ENCODE measurements at regions not wholly inside any gene's neighbourhood (a gene's known extent, or its start where the extent isn't known, plus 50 kb on each side); places are given as distances from the start of the nearest gene placed in this dataset.
"Not testable (repeated sequence)": the region's sequence is repeated elsewhere in the genome, so short reads cannot be mapped to it uniquely, and the experiment has no call there.

- H3F3A ChIP-seq (ENCODE audit: low read depth): no peaks in the 10 kb centered on the region
- H3K9me2 ChIP-seq (replicated peaks; ENCODE audit: low read depth, low read length): no peaks in the 10 kb centered on the region
- H3K79me2 ChIP-seq (ENCODE audit: insufficient read depth, low read length): no peaks in the 10 kb centered on the region
- no peaks in the 10 kb centered on the region for H3K36me3 ChIP-seq (ENCODE audit: insufficient read depth, low read length)
- no peak overlapping the region for H3K4me3 ChIP-seq (ENCODE audit: low read length, poor library complexity, severe bottlenecking)
- no peaks in the 10 kb centered on the region for H3K27me3 ChIP-seq (ENCODE audit: insufficient read depth, low read length, poor library complexity, severe bottlenecking)
- TF ChIP-seq EZH2phosphoT487 (IDR thresholded peaks at IDR 0.05; ENCODE audit: borderline replicate concordance) (no peak), CTCF (conservative IDR thresholded peaks at IDR 0.05; ENCODE audit: low read length) (no peak)
- H3K4me2 ChIP-seq (ENCODE audit: low read depth, low read length, poor library complexity, severe bottlenecking): no peak overlapping the region
- no peaks in the 10 kb centered on the region for H3K4me1 ChIP-seq (ENCODE audit: insufficient read depth, low read length, poor library complexity, severe bottlenecking)
- no peak overlapping the region for H3K9ac ChIP-seq (ENCODE audit: low read depth, low read length, poor library complexity, severe bottlenecking)
- H4K20me1 ChIP-seq (ENCODE audit: insufficient read depth, low read length, poor library complexity, severe bottlenecking): no peaks in the 10 kb centered on the region
- H3K9me3 ChIP-seq (ENCODE audit: insufficient read depth, low read depth, low read length): no peaks in the 10 kb centered on the region
- H2AFZ ChIP-seq (ENCODE audit: low read length): no peak overlapping the region
Measured at GRCh38 chr2:66156171-66156570, 278.8 kb upstream of the MEIS1 start.

DNA sequence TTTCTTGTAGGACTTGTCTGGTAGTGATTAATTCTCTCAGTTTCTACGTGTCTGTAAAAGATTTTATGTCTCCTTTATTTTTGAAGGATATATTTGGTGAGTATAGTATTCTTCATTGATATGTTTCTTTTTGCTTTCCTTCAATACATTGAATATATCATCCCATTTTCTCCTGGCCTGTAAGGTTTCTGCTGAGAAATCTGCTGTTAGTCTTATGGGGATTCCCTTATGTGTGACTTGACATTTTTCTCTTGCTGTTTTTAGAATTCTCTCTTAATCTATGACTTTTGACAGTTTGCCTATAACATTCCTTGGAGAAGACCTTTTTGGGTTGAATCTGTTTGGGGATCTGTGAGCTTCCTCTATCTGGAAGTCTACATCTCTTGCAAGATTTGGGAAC lies 281.0 kb upstream of the MEIS1 start:
- no peaks in the 10 kb centered on the region for H3K9me2 ChIP-seq (replicated peaks; ENCODE audit: low read depth, low read length)
- TF ChIP-seq CTCF (conservative IDR thresholded peaks at IDR 0.05; ENCODE audit: low read length) (no peak), EZH2phosphoT487 (IDR thresholded peaks at IDR 0.05; ENCODE audit: borderline replicate concordance) (no peak)
- no peaks in the 10 kb centered on the region for H3K36me3 ChIP-seq (ENCODE audit: insufficient read depth, low read length)
- no peaks in the 10 kb centered on the region for H4K20me1 ChIP-seq (ENCODE audit: insufficient read depth, low read length, poor library complexity, severe bottlenecking)
- H3K9ac ChIP-seq (ENCODE audit: low read depth, low read length, poor library complexity, severe bottlenecking): no peak overlapping the region
- no peaks in the 10 kb centered on the region for H3F3A ChIP-seq (ENCODE audit: low read depth)
- H3K27me3 ChIP-seq (ENCODE audit: insufficient read depth, low read length, poor library complexity, severe bottlenecking): no peaks in the 10 kb centered on the region
- H3K4me1 ChIP-seq (ENCODE audit: insufficient read depth, low read length, poor library complexity, severe bottlenecking): no peaks in the 10 kb centered on the region
- no peak overlapping the region for H2AFZ ChIP-seq (ENCODE audit: low read length)
- H3K9me3 ChIP-seq (ENCODE audit: insufficient read depth, low read depth, low read length): no peaks in the 10 kb centered on the region
- no peak overlapping the region for H3K4me2 ChIP-seq (ENCODE audit: low read depth, low read length, poor library complexity, severe bottlenecking)
- no peak overlapping the region for H3K4me3 ChIP-seq (ENCODE audit: low read length, poor library complexity, severe bottlenecking)
- H3K79me2 ChIP-seq (ENCODE audit: insufficient read depth, low read length): no peaks in the 10 kb centered on the region

DNA sequence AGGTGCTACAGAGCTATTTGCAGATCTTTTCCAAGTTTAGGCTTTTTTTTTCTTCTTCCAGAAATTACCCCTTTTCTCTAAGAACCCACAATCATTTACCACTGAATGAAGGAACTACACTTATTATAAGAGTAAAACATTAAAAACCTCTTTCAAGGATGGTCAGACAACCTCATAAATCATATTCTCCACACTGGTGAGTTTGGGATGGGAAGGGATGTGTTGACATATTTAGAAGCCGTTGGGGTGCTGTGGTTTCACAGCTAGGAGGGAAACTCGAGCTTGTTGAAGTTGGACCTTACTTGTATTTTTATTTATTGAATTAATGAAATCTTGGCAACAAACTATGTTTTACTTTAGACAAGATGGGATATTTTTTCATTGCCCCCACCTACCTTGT lies 289.4 kb upstream of the MEIS1 start:
- no peaks in the 10 kb centered on the region for H3K9me3 ChIP-seq (ENCODE audit: insufficient read depth, low read depth, low read length)
- H3K9me2 ChIP-seq (replicated peaks; ENCODE audit: low read depth, low read length): no peaks in the 10 kb centered on the region
- no peak for TF ChIP-seq CTCF (conservative IDR thresholded peaks at IDR 0.05; ENCODE audit: low read length)
- no peak for TF ChIP-seq EZH2phosphoT487 (IDR thresholded peaks at IDR 0.05; ENCODE audit: borderline replicate concordance)
- H3F3A ChIP-seq (ENCODE audit: low read depth): no peaks in the 10 kb centered on the region
- H3K9ac ChIP-seq (ENCODE audit: low read depth, low read length, poor library complexity, severe bottlenecking): no peak overlapping the region
- no peaks in the 10 kb centered on the region for H3K79me2 ChIP-seq (ENCODE audit: insufficient read depth, low read length)
- H3K4me2 ChIP-seq (ENCODE audit: low read depth, low read length, poor library complexity, severe bottlenecking): no peak overlapping the region
- no peaks in the 10 kb centered on the region for H3K4me1 ChIP-seq (ENCODE audit: insufficient read depth, low read length, poor library complexity, severe bottlenecking)
- H4K20me1 ChIP-seq (ENCODE audit: insufficient read depth, low read length, poor library complexity, severe bottlenecking): no peaks in the 10 kb centered on the region
- H2AFZ ChIP-seq (ENCODE audit: low read length): no peak overlapping the region
- H3K4me3 ChIP-seq (ENCODE audit: low read length, poor library complexity, severe bottlenecking): no peak overlapping the region
- no peaks in the 10 kb centered on the region for H3K27me3 ChIP-seq (ENCODE audit: insufficient read depth, low read length, poor library complexity, severe bottlenecking)
- H3K36me3 ChIP-seq (ENCODE audit: insufficient read depth, low read length): no peaks in the 10 kb centered on the region

- H3K4me1 ChIP-seq (ENCODE audit: insufficient read depth, low read length, poor library complexity, severe bottlenecking); H2AFZ ChIP-seq (ENCODE audit: low read length); H3K9me2 ChIP-seq (replicated peaks; ENCODE audit: low read depth, low read length): not testable (repeated sequence)
Measured at GRCh38 chr2:66144324-66144723, 290.6 kb upstream of the MEIS1 start.

More at GRCh38 chr2:66144324-66144723, 290.6 kb upstream of the MEIS1 start:
- not testable (repeated sequence) for H3K4me2 ChIP-seq (ENCODE audit: low read depth, low read length, poor library complexity, severe bottlenecking); H3K27me3 ChIP-seq (ENCODE audit: insufficient read depth, low read length, poor library complexity, severe bottlenecking); H3K36me3 ChIP-seq (ENCODE audit: insufficient read depth, low read length); H3K9me3 ChIP-seq (ENCODE audit: insufficient read depth, low read depth, low read length); H3K79me2 ChIP-seq (ENCODE audit: insufficient read depth, low read length); H3K4me3 ChIP-seq (ENCODE audit: low read length, poor library complexity, severe bottlenecking); H3F3A ChIP-seq (ENCODE audit: low read depth); H3K9ac ChIP-seq (ENCODE audit: low read depth, low read length, poor library complexity, severe bottlenecking); H4K20me1 ChIP-seq (ENCODE audit: insufficient read depth, low read length, poor library complexity, severe bottlenecking)

Data from Loucy (cell line).